NCI-H2081 (cell line): ENCODE measurements at regions not wholly inside any gene's neighbourhood (a gene's known extent, or its start where the extent isn't known, plus 50 kb on each side); places are given as distances from the start of the nearest gene placed in this dataset.

Experiments
- DNase-seq, 2 experiments: peaks; one replicate each; lab custom pipeline; 2025; lab: John Stamatoyannopoulos, UW

- DNase-seq: no peak
These were observed 77.6 kb upstream of the TMEM260 start for GRCh38 chr14:56501909-56502530.

- no peak for DNase-seq
These were observed 74.2 kb upstream of the TMEM260 start for GRCh38 chr14:56505361-56505760.

- DNase-seq: no peak
These were observed 67.1 kb upstream of the TMEM260 start for GRCh38 chr14:56512521-56512920.

- DNase-seq: no peak
These were observed 64.8 kb upstream of the TMEM260 start for GRCh38 chr14:56514663-56515371.

- no peak for DNase-seq
These were observed 63.9 kb upstream of the TMEM260 start for GRCh38 chr14:56515739-56516138.

- no peak for DNase-seq
These were observed 57.2 kb upstream of the TMEM260 start for GRCh38 chr14:56522403-56522802.

- no peak for DNase-seq
These were observed 54.5 kb upstream of the TMEM260 start for GRCh38 chr14:56524971-56525677.

- DNase-seq: no peak
These were observed 50.7 kb upstream of the TMEM260 start for GRCh38 chr14:56528927-56529326.
